ENCODE measurements at regions not wholly inside any gene's neighbourhood (a gene's known extent, or its start where the extent isn't known, plus 50 kb on each side); places are given as distances from the start of the nearest gene placed in this dataset.
A peak's percentile ranks its signal among the peaks of the same experiment; 100 is the strongest.

DNA sequence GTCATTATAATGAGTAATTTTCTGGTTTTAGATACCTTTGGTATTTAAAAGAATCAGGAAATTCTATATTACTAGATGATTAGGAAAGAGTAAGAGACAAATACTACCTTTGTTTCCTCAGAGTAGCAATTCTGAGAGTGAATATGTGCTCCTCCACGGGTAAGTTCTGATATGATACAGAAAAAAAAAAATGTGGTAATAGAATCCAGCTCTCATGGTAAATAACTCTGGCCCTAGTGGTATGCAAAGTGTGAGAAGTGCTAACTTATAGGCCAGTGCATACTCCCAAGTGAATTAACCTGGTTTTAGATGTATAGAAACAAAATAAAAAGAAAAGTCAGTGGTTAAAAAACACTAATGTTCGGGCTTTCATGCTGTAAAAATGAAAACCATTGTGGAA, 512.6 kb upstream of the SEMA3D start:
- Histone ChIP-seq H3K36me3 (ENCODE audit: control insufficient read depth, insufficient read depth, low read length) (no peaks in the 10 kb centered on the region), H3K9me3 (ENCODE audit: control insufficient read depth, insufficient read depth, low read depth, low read length) (no peaks in the 10 kb centered on the region), H3K27me3 (ENCODE audit: control insufficient read depth, insufficient read depth, low read length) (no peaks in the 10 kb centered on the region), H3K79me2 (ENCODE audit: control insufficient read depth, insufficient read depth, low read length) (no peaks in the 10 kb centered on the region), H3K9ac (ENCODE audit: insufficient read depth, low read length) (no peak overlapping the region), H2AFZ (ENCODE audit: low read length) (no peak overlapping the region), H3K27ac (ENCODE audit: insufficient read depth, low read length) (no peak overlapping the region), H3K4me1 (ENCODE audit: control insufficient read depth, extremely low read depth, insufficient read depth, low read length) (no peaks in the 10 kb centered on the region), H3K4me2 (ENCODE audit: extremely low read depth, insufficient read depth, low read length) (no peak overlapping the region), H4K20me1 (ENCODE audit: control insufficient read depth, extremely low read depth, insufficient read depth, low read length) (no peaks in the 10 kb centered on the region), H3K4me3 (replicated peaks in 1 of 4; ENCODE audit: control extremely low read depth in 1 of 4, insufficient read depth in 1 of 4, low read depth in 3 of 4, low read length in 4 of 4) (no peak overlapping the region)
- TF ChIP-seq EZH2 (IDR thresholded peaks at IDR 0.05; ENCODE audit: low read length, missing control alignments) = no peak
- TF ChIP-seq, protein P1, sequence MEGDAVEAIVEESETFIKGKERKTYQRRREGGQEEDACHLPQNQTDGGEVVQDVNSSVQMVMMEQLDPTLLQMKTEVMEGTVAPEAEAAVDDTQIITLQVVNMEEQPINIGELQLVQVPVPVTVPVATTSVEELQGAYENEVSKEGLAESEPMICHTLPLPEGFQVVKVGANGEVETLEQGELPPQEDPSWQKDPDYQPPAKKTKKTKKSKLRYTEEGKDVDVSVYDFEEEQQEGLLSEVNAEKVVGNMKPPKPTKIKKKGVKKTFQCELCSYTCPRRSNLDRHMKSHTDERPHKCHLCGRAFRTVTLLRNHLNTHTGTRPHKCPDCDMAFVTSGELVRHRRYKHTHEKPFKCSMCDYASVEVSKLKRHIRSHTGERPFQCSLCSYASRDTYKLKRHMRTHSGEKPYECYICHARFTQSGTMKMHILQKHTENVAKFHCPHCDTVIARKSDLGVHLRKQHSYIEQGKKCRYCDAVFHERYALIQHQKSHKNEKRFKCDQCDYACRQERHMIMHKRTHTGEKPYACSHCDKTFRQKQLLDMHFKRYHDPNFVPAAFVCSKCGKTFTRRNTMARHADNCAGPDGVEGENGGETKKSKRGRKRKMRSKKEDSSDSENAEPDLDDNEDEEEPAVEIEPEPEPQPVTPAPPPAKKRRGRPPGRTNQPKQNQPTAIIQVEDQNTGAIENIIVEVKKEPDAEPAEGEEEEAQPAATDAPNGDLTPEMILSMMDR (conservative IDR thresholded peaks at IDR 0.05 in 1 of 2, IDR thresholded peaks at IDR 0.05 in 1 of 2; ENCODE audit: low read depth in 1 of 2, low read length in 2 of 2) = no peak
- DNase-seq (ENCODE audit: low read depth in 2 of 2) = no peak

DNA sequence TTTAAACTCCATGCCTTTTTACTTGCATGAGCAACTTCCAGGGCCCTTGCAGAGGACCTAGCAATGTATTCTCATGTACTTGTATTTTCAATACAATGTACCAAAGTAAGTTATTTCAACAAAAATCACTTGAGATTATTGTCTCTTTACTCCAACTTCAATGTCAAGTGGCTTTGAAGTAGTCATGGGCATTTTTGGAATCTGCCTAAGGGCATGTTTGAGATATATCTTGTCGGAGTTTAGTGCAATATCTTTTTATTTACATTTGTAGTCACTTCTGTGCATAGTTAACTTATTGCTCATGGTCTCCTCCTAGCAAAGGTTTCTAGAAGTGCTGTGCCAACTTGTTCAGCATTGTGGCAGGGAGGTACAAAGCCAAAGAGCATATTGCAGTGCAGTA, 508.7 kb upstream of the SEMA3D start:
- Histone ChIP-seq H2AFZ (ENCODE audit: low read length) (no peak overlapping the region), H3K9ac (ENCODE audit: insufficient read depth, low read length) (no peak overlapping the region), H3K4me1 (ENCODE audit: control insufficient read depth, extremely low read depth, insufficient read depth, low read length) (no peaks in the 10 kb centered on the region), H3K9me3 (ENCODE audit: control insufficient read depth, insufficient read depth, low read depth, low read length) (no peaks in the 10 kb centered on the region), H3K4me2 (ENCODE audit: extremely low read depth, insufficient read depth, low read length) (no peak overlapping the region), H3K27ac (ENCODE audit: insufficient read depth, low read length) (no peak overlapping the region), H3K4me3 (replicated peaks in 1 of 4; ENCODE audit: control extremely low read depth in 1 of 4, insufficient read depth in 1 of 4, low read depth in 3 of 4, low read length in 4 of 4) (no peak overlapping the region), H3K36me3 (ENCODE audit: control insufficient read depth, insufficient read depth, low read length) (no peaks in the 10 kb centered on the region), H3K79me2 (ENCODE audit: control insufficient read depth, insufficient read depth, low read length) (no peaks in the 10 kb centered on the region), H3K27me3 (ENCODE audit: control insufficient read depth, insufficient read depth, low read length) (no peaks in the 10 kb centered on the region), H4K20me1 (ENCODE audit: control insufficient read depth, extremely low read depth, insufficient read depth, low read length) (no peaks in the 10 kb centered on the region)
- TF ChIP-seq, protein P1 (conservative IDR thresholded peaks at IDR 0.05 in 1 of 2, IDR thresholded peaks at IDR 0.05 in 1 of 2; ENCODE audit: low read depth in 1 of 2, low read length in 2 of 2) = no peak
- TF ChIP-seq EZH2 (IDR thresholded peaks at IDR 0.05; ENCODE audit: low read length, missing control alignments) = no peak
- peak; percentile 28 to 34 for DNase-seq (ENCODE audit: low read depth in 2 of 2)

DNA sequence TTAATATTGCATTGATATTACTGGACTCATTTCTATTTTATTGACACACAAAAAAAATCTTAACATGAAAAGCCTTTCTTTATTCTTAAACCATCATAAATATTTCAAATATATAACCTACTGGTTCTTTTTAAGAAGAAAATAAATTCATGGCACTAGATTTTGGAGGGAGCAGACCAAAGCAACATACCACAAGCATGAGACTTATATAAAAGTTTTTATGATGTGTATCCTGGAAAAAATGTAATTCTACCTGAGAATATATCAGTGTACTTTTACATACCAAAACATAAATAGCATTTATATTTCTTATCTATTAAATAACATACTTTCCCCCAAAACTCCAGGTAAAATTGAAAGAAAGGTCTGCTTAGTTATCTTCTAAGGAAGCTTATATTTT, 508.2 kb upstream of the SEMA3D start:
- Histone ChIP-seq H3K36me3 (ENCODE audit: control insufficient read depth, insufficient read depth, low read length) (no peaks in the 10 kb centered on the region), H2AFZ (ENCODE audit: low read length) (no peak overlapping the region), H3K4me2 (ENCODE audit: extremely low read depth, insufficient read depth, low read length) (no peak overlapping the region), H3K27ac (ENCODE audit: insufficient read depth, low read length) (no peak overlapping the region), H3K9ac (ENCODE audit: insufficient read depth, low read length) (no peak overlapping the region), H3K27me3 (ENCODE audit: control insufficient read depth, insufficient read depth, low read length) (no peaks in the 10 kb centered on the region), H3K79me2 (ENCODE audit: control insufficient read depth, insufficient read depth, low read length) (no peaks in the 10 kb centered on the region), H3K4me3 (replicated peaks in 1 of 4; ENCODE audit: control extremely low read depth in 1 of 4, insufficient read depth in 1 of 4, low read depth in 3 of 4, low read length in 4 of 4) (no peak overlapping the region), H4K20me1 (ENCODE audit: control insufficient read depth, extremely low read depth, insufficient read depth, low read length) (no peaks in the 10 kb centered on the region), H3K4me1 (ENCODE audit: control insufficient read depth, extremely low read depth, insufficient read depth, low read length) (no peaks in the 10 kb centered on the region), H3K9me3 (ENCODE audit: control insufficient read depth, insufficient read depth, low read depth, low read length) (no peaks in the 10 kb centered on the region)
- TF ChIP-seq, protein P1 (conservative IDR thresholded peaks at IDR 0.05 in 1 of 2, IDR thresholded peaks at IDR 0.05 in 1 of 2; ENCODE audit: low read depth in 1 of 2, low read length in 2 of 2) = no peak
- TF ChIP-seq EZH2 (IDR thresholded peaks at IDR 0.05; ENCODE audit: low read length, missing control alignments) = no peak
- DNase-seq (ENCODE audit: low read depth in 2 of 2) = no peak
